CD14-positive monocyte (primary cell): ENCODE measurements at regions not wholly inside any gene's neighbourhood (a gene's known extent, or its start where the extent isn't known, plus 50 kb on each side); places are given as distances from the start of the nearest gene placed in this dataset.
A peak's percentile ranks its signal among the peaks of the same experiment; 100 is the strongest.

Source experiments
- DNase-seq, 3 donors: peaks; one replicate each; pipeline ENCODE4 v3.0.0-alpha.2; 2011 to 2022
- H2AFZ ChIP-seq: 2 replicates; pipeline ENCODE4 v1.6.0; 2012; ENCODE audit warnings: mild to moderate bottlenecking, low read depth, low read length, inconsistent platforms; ENCODE audit not compliant: insufficient read depth, poor library complexity, severe bottlenecking
- H3K27ac ChIP-seq, 2 donors: 1 replicate in 1 of 2; 2 replicates in 1 of 2; pipeline ENCODE4 v1.5.1; 2012 to 2013; ENCODE audit warnings: low read length in 2 of 2, control low read depth in 1 of 2, inconsistent platforms in 1 of 2, low read depth in 1 of 2, mild to moderate bottlenecking in 1 of 2
- H3K27me3 ChIP-seq, 2 donors: one replicate each; pipeline versions ENCODE4 v1.6.0 to v1.6.1; 2011 to 2013; ENCODE audit warnings: low read length in 2 of 2; ENCODE audit not compliant: control insufficient read depth in 2 of 2, insufficient read depth in 2 of 2
- H3K36me3 ChIP-seq, 2 donors: replicated peaks in 1 of 2; 1 replicate in 1 of 2; 2 replicates in 1 of 2; pipeline versions ENCODE4 v1.5.1 to v1.6.1; 2012 to 2013; ENCODE audit warnings: low read length in 2 of 2, control low read depth in 1 of 2, inconsistent platforms in 1 of 2, mild to moderate bottlenecking in 1 of 2; ENCODE audit not compliant: insufficient read depth in 2 of 2, control insufficient read depth in 1 of 2
- H3K4me1 ChIP-seq, 2 donors: 1 replicate in 1 of 2; 2 replicates in 1 of 2; pipeline versions ENCODE4 v1.5.1 to v1.6.1; 2012 to 2013; ENCODE audit warnings: low read length in 2 of 2, control low read depth in 1 of 2, inconsistent platforms in 1 of 2, mild to moderate bottlenecking in 1 of 2, moderate library complexity in 1 of 2; ENCODE audit not compliant: insufficient read depth in 2 of 2, control insufficient read depth in 1 of 2
- H3K4me2 ChIP-seq: replicated peaks from 2 replicates; pipeline ENCODE3; 2012; ENCODE audit warnings: low read length, moderate library complexity, mild to moderate bottlenecking; ENCODE audit not compliant: poor library complexity, severe bottlenecking; ENCODE audit errors: extremely low read depth
- H3K4me3 ChIP-seq, 3 experiments: fragments of 200-600 bp in 1 of 3; sonication (generic) in 1 of 3; replicated peaks in 1 of 3; 1 replicate in 2 of 3; 2 replicates in 1 of 3; pipeline ENCODE4 v1.5.1; 2011 to 2013; ENCODE audit warnings: low read length in 3 of 3, mild to moderate bottlenecking in 3 of 3, control low read depth in 2 of 3, low read depth in 2 of 3, inconsistent platforms in 1 of 3, moderate library complexity in 1 of 3
- H3K79me2 ChIP-seq: 2 replicates; pipeline ENCODE4 v1.6.0; 2012; ENCODE audit warnings: mild to moderate bottlenecking, control low read depth, inconsistent platforms, low read length, moderate library complexity; ENCODE audit not compliant: insufficient read depth
- H3K9ac ChIP-seq: 2 replicates; pipeline ENCODE4 v1.6.0; 2017; ENCODE audit warnings: low read length, mild to moderate bottlenecking; ENCODE audit not compliant: insufficient read depth, poor library complexity, severe bottlenecking
- H3K9me3 ChIP-seq, 2 donors: replicated peaks in 1 of 2; 1 replicate in 1 of 2; 2 replicates in 1 of 2; pipeline versions ENCODE4 v1.5.1 to v1.6.1; 2012 to 2013; ENCODE audit warnings: low read length in 2 of 2, control low read depth in 1 of 2; ENCODE audit not compliant: control insufficient read depth in 1 of 2, insufficient read depth in 1 of 2
- H4K20me1 ChIP-seq: 2 replicates; pipeline ENCODE4 v1.6.0; 2012; ENCODE audit warnings: mild to moderate bottlenecking, low read length, control low read depth, moderate library complexity; ENCODE audit not compliant: insufficient read depth
- H3K27ac Mint-ChIP-seq, 7 donors: one replicate each; pipeline ENCODE4 v1.8.0; 2020; ENCODE audit warnings: mild to moderate bottlenecking in 7 of 7, mixed read lengths in 7 of 7, moderate library complexity in 6 of 7, inconsistent platforms in 2 of 7
- H3K27me3 Mint-ChIP-seq, 3 donors: one replicate each; pipeline ENCODE4 v1.8.0; 2021 to 2022; ENCODE audit warnings: low read depth in 3 of 3, mild to moderate bottlenecking in 3 of 3, mixed read lengths in 3 of 3, moderate library complexity in 3 of 3, inconsistent platforms in 1 of 3
- H3K36me3 Mint-ChIP-seq, 2 donors: one replicate each; pipeline ENCODE4 v1.8.0; 2020; ENCODE audit warnings: mixed read lengths in 2 of 2, inconsistent platforms in 1 of 2, mild to moderate bottlenecking in 1 of 2
- H3K4me1 Mint-ChIP-seq: one replicate; pipeline ENCODE4 v1.8.0; 2020; ENCODE audit warnings: mild to moderate bottlenecking, mixed read lengths
- H3K4me3 Mint-ChIP-seq, 2 donors: one replicate each; pipeline ENCODE4 v1.8.0; 2020; ENCODE audit warnings: mild to moderate bottlenecking in 2 of 2, mixed read lengths in 2 of 2, moderate library complexity in 1 of 2
- H3K9me3 Mint-ChIP-seq, 7 donors: one replicate each; pipeline ENCODE4 v1.8.0; 2020 to 2022; ENCODE audit warnings: mixed read lengths in 7 of 7, mild to moderate bottlenecking in 6 of 7, moderate library complexity in 6 of 7, inconsistent platforms in 2 of 7
- WGBS: methylation state at CpG from one replicate; pipeline ENCODE4 v1.1.5; 2013; ENCODE audit warnings: missing lambda C conversion rate; ENCODE audit not compliant: insufficient coverage; 5-methylcytosine and 5-hydroxymethylcytosine counted together
- intact Hi-C, 2 donors: fragments of 100-400 bp; cut with micrococcal nuclease; formaldehyde crosslinking; loops; one replicate each; pipeline versions ENCODE4 v1.15.0 to v1.15.1; 2023
- TF ChIP-seq, protein P1 (sequence below): fragments of 200-600 bp; IDR thresholded peaks from one replicate; pipeline ENCODE4 v1.8.0; 2022; ENCODE audit warnings: antibody characterized with exemption, mild to moderate bottlenecking

DNA sequence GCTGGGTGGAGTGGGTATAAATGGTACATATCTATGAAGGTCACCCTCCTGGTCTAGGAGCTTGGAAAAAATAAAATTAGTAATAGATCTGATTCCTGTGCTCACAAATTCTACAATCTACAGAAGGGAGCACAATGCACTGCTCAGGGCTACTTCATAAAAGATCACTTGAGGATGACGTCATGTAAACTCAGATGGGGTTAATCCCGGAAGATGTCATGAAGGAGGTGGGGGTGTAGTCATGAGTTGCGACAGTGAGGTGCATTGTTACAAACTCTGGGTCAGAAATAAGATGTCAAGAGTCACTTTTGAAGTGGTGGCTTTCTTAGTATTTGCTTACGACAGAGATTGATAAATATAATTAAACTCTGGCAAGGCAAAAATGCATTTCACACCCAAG lies 68.2 kb downstream of the LHX9 start:
- H3K27ac Mint-ChIP-seq = no peak overlapping the region
- intact Hi-C loops = no loop called here
- peaks cover 0 to 2% (median 0%) of the 10 kb centered on the region in 3 donors for H3K27me3 Mint-ChIP-seq
- no peak overlapping the region for H2AFZ ChIP-seq
- H3K4me2 ChIP-seq = no peak overlapping the region
- peaks cover 19% of the 10 kb centered on the region for H3K4me1 Mint-ChIP-seq
- no peak overlapping the region for H3K9ac ChIP-seq
- H3K4me3 ChIP-seq = no peak overlapping the region
- H4K20me1 ChIP-seq = no peaks in the 10 kb centered on the region
- H3K27ac ChIP-seq = no peak overlapping the region
- TF ChIP-seq, protein P1, sequence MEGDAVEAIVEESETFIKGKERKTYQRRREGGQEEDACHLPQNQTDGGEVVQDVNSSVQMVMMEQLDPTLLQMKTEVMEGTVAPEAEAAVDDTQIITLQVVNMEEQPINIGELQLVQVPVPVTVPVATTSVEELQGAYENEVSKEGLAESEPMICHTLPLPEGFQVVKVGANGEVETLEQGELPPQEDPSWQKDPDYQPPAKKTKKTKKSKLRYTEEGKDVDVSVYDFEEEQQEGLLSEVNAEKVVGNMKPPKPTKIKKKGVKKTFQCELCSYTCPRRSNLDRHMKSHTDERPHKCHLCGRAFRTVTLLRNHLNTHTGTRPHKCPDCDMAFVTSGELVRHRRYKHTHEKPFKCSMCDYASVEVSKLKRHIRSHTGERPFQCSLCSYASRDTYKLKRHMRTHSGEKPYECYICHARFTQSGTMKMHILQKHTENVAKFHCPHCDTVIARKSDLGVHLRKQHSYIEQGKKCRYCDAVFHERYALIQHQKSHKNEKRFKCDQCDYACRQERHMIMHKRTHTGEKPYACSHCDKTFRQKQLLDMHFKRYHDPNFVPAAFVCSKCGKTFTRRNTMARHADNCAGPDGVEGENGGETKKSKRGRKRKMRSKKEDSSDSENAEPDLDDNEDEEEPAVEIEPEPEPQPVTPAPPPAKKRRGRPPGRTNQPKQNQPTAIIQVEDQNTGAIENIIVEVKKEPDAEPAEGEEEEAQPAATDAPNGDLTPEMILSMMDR = no peak
- H3K79me2 ChIP-seq = no peaks in the 10 kb centered on the region
- H3K27me3 ChIP-seq = no peaks in the 10 kb centered on the region
- DNase-seq = peak in 1 of 3 donors; percentile 36
- H3K4me1 ChIP-seq = peaks cover 5 to 9% of the 10 kb centered on the region in 2 donors
- WGBS = 90% methylated on average over 3 of the region's 4 CpGs
- no peaks in the 10 kb centered on the region for H3K9me3 Mint-ChIP-seq
- no peak overlapping the region for H3K4me3 Mint-ChIP-seq
- no peaks in the 10 kb centered on the region for H3K9me3 ChIP-seq
- H3K36me3 Mint-ChIP-seq = no peaks in the 10 kb centered on the region
- no peaks in the 10 kb centered on the region for H3K36me3 ChIP-seq

DNA sequence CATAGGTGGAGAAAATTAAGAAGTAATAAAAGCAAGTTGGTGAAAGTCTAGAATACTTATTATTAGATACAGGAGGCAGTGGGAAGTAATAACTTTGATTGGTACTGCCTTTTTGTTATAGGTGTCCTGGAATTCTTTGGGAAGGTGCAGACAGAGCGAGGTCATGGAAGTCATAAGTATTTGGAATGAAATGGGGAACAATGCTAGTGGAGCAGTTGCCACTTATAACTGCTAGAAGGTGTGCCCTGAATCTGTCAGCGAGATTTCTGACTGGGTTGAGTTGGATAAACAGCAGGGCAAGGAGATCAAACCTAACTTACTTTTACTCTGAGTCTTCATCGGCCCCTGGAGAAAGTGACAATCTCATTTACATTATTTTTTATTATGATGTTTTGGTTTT lies 69.6 kb downstream of the LHX9 start:
- DNase-seq = no peak
- no peaks in the 10 kb centered on the region for H3K9me3 Mint-ChIP-seq
- H4K20me1 ChIP-seq = no peaks in the 10 kb centered on the region
- no peak overlapping the region for H3K4me2 ChIP-seq
- no peaks in the 10 kb centered on the region for H3K79me2 ChIP-seq
- no peak overlapping the region for H3K27ac ChIP-seq
- TF ChIP-seq, protein P1 = no peak
- WGBS = no CpG with 5 or more reads among the region's 3 CpGs
- no peaks in the 10 kb centered on the region for H3K9me3 ChIP-seq
- peaks cover 7% of the 10 kb centered on the region for H3K4me1 Mint-ChIP-seq
- peaks cover 0 to 2% (median 0%) of the 10 kb centered on the region in 3 donors for H3K27me3 Mint-ChIP-seq
- no peak overlapping the region for H3K4me3 ChIP-seq
- H2AFZ ChIP-seq = no peak overlapping the region
- intact Hi-C loops = no loop called here
- H3K36me3 Mint-ChIP-seq = no peaks in the 10 kb centered on the region
- H3K36me3 ChIP-seq = no peaks in the 10 kb centered on the region
- H3K9ac ChIP-seq = no peak overlapping the region
- no peaks in the 10 kb centered on the region for H3K27me3 ChIP-seq
- no peak overlapping the region for H3K4me3 Mint-ChIP-seq
- no peak overlapping the region for H3K27ac Mint-ChIP-seq
- H3K4me1 ChIP-seq = peaks cover 0 to under 1% of the 10 kb centered on the region in 2 donors
